ENCODE measurements at regions not wholly inside any gene's neighbourhood (a gene's known extent, or its start where the extent isn't known, plus 50 kb on each side); places are given as distances from the start of the nearest gene placed in this dataset.

- Mint-ChIP-seq H3K27ac (no peak overlapping the region), H3K36me3 (no peaks in the 10 kb centered on the region), H3K9me3 (peaks cover 1 to 8% (median 4%) of the 10 kb centered on the region in 3 donors), H3K27me3 (no peaks in the 10 kb centered on the region), H3K4me3 (no peak overlapping the region), H3K4me1 (no peaks in the 10 kb centered on the region)
These were observed 277.0 kb downstream of the CDH2 start for GRCh38 chr18:27899893-27900292.

DNA sequence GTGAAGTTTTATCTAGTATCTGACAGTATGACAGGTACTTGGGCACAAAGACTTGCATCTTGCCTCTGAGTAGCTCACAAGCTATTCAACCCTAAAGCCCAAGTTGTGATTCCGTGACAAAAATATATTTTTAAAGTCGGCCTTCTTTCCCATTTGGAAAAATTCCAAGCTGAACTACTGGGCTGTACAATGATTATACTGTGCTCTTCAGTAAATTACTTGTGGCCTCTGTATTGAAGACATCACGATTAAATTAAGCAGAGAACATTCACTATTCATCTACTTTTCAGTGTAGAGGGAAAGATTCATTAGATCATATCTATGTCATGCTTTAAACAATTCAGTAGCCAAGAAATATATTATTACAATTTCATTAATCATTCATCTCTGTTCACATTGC is 282.2 kb downstream of the CDH2 start:
- Mint-ChIP-seq H3K9me3 (peaks cover 0 to 9% (median 4%) of the 10 kb centered on the region in 3 donors), H3K4me1 (no peaks in the 10 kb centered on the region), H3K27ac (no peak overlapping the region), H3K27me3 (no peaks in the 10 kb centered on the region), H3K4me3 (no peak overlapping the region), H3K36me3 (no peaks in the 10 kb centered on the region)

DNA sequence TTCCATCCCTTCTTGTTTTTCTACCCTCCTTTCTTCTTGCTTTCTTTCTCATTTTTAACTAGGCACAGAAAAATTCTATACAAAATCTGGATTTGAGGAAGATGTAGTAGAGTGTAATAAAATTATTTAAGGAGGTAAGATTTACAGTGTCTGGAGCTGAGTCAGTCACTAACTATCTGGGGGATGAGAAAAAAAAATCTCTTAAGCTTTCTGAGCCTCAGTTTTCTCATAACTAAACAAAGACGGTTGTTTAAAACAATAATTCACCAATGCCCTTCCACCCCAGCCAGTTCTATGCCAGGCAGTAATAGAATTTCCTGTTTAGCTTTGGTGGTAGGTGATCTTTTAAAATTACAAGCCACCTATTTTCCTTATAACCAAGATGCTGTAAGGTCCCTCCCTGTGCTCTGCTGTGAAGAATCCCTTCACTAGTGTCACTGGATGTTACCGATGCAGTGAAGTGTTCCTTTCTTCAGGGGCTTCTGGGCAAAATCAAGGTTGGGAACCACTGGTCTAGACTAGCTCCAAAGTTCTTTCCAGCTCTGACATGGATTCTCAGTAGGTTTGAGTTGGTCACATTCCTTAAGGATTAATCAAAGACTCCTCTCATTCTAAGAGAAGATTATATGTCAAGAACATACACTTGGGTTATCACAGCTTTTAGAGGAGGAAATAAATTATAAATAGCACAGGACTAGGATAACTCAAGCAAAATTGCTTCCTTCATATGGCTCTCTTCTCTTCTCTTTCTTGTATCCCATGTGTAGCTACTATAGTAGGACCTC is 289.0 kb downstream of the CDH2 start:
- no peak overlapping the region for H3K4me3 Mint-ChIP-seq
- H3K36me3 Mint-ChIP-seq, result no peaks in the 10 kb centered on the region
- no peaks in the 10 kb centered on the region for H3K27me3 Mint-ChIP-seq
- H3K27ac Mint-ChIP-seq, result no peak overlapping the region
- peaks cover 0 to 8% (median 3%) of the 10 kb centered on the region in 3 donors for H3K9me3 Mint-ChIP-seq
- H3K4me1 Mint-ChIP-seq, result no peaks in the 10 kb centered on the region

GRCh38 chr18:27887287-27887686 is 289.6 kb downstream of the CDH2 start:
- Mint-ChIP-seq H3K27me3 (no peaks in the 10 kb centered on the region), H3K27ac (no peak overlapping the region)

DNA sequence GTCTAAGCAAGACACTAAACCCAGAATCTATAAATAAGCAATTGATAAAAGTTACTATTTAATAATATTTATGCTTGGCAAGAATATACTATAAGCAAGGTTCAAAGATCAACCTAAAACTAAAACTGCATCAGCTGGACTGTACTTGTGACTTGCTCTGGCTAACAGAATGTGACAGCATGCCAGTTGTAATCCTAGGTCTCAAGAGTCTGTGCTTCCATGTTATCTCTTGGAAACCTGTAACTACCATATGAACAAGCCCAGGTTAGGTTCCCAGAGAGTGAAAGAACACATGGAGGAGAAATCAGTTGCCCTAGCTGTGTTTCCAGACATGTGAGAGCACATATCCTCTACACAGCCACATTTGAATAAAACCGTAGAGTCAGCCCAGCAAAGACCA is 297.4 kb downstream of the CDH2 start:
- H3K9me3 Mint-ChIP-seq, result peaks cover 2 to 10% (median 3%) of the 10 kb centered on the region in 3 donors
- no peak overlapping the region for H3K27ac Mint-ChIP-seq
- H3K27me3 Mint-ChIP-seq, result no peaks in the 10 kb centered on the region
- no peaks in the 10 kb centered on the region for H3K4me1 Mint-ChIP-seq
- H3K4me3 Mint-ChIP-seq, result no peak overlapping the region
- H3K36me3 Mint-ChIP-seq, result no peaks in the 10 kb centered on the region

More at GRCh38 chr18:27887287-27887686, 289.6 kb downstream of the CDH2 start:
- Mint-ChIP-seq H3K4me1 (no peaks in the 10 kb centered on the region), H3K36me3 (no peaks in the 10 kb centered on the region), H3K4me3 (no peak overlapping the region), H3K9me3 (peaks cover 0 to 8% (median 3%) of the 10 kb centered on the region in 3 donors)

DNA sequence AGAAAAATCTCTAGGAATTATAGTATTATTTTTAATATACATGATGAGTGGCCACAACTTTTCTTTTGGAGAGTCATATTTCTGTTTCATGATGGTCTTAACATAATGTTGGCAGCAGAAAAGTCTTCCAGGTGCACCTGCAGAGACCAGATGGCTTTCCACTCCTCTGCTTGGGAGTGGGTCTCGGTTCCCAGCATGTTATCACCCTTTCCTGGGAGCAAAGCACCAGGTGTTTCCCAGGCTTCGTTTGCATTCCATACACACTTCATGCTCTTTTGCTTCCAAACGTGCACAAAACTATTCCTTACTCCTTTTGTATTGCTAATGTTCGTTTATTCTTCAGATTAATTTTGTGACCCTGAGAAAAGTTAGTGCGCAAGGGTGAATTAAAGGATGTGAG is 305.2 kb downstream of the CDH2 start:
- H3K27ac Mint-ChIP-seq, result no peak overlapping the region

GRCh38 chr18:27869735-27870134 is 307.2 kb downstream of the CDH2 start:
- Mint-ChIP-seq H3K9me3 (peaks cover 0 to 9% (median 4%) of the 10 kb centered on the region in 3 donors), H3K27me3 (no peaks in the 10 kb centered on the region), H3K36me3 (no peaks in the 10 kb centered on the region), H3K4me1 (no peaks in the 10 kb centered on the region), H3K4me3 (no peak overlapping the region), H3K27ac (no peak overlapping the region)

More for the DNA sequence above, 305.2 kb downstream of the CDH2 start:
- Mint-ChIP-seq H3K27me3 (no peaks in the 10 kb centered on the region), H3K4me3 (no peak overlapping the region), H3K9me3 (peaks cover 0 to 10% (median 2%) of the 10 kb centered on the region in 3 donors), H3K4me1 (no peaks in the 10 kb centered on the region), H3K36me3 (no peaks in the 10 kb centered on the region)

DNA sequence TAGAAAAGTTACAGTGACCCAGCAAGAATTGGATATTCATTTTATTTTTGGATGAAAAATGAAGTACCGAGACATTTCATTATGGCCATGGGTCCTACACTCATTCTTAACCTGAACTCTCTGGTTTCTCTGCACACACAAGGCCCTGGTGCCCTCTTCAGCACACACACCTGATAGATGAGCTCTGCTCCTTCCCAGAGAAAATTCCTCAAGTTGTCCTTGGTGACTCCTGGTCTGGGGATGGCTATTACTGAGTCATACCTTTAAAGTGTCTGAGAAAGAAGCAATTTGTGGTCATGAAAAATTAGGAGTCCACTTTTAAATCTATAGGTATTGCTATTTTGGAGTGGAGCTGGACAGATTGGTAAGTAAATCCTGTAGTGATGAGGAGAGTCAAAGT is 311.5 kb downstream of the CDH2 start:
- Mint-ChIP-seq H3K9me3 (peaks cover 0 to 4% (median 0%) of the 10 kb centered on the region in 3 donors), H3K36me3 (no peaks in the 10 kb centered on the region), H3K4me1 (no peaks in the 10 kb centered on the region), H3K27me3 (no peaks in the 10 kb centered on the region), H3K4me3 (no peak overlapping the region), H3K27ac (no peak overlapping the region)

DNA sequence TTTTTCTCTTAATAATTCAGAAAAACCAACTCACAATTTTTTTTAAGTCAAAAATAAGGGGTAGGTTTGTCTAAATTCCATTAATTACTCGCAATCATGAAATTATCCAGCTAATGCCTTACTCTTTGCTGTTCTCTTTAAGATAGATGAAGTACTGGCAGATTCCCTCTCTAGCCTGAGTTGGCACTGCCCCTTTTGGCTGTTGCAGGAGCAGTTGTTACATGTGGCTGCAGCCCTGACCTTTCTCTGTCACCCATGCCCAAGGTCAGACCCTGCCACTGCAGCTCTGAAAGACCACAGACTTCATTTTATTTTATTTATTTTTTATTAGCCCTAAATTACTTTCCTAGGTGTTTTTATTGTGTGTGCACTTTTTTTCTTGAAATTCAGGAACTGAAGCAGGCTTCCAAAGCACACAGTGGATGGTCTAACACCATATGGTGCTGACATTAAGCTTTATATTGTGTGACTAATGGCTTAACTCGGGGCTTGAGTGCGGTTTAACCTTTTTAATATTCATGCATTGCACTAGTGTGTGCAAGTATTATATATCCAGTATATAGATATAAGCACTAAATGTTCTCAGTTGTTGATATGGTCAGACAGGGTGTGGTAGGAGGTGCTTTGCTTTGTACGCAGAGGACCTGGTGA is 313.0 kb downstream of the CDH2 start:
- no peaks in the 10 kb centered on the region for H3K27me3 Mint-ChIP-seq
- H3K36me3 Mint-ChIP-seq, result no peaks in the 10 kb centered on the region

GRCh38 chr18:27862041-27862682 is 314.8 kb downstream of the CDH2 start:
- Mint-ChIP-seq H3K27ac (no peak overlapping the region), H3K4me1 (no peaks in the 10 kb centered on the region), H3K36me3 (no peaks in the 10 kb centered on the region), H3K9me3 (peaks cover 0 to 4% (median 0%) of the 10 kb centered on the region in 3 donors), H3K4me3 (no peak overlapping the region), H3K27me3 (no peaks in the 10 kb centered on the region)

More for the DNA sequence above, 313.0 kb downstream of the CDH2 start:
- Mint-ChIP-seq H3K4me3 (no peak overlapping the region), H3K4me1 (no peaks in the 10 kb centered on the region), H3K27ac (no peak overlapping the region), H3K9me3 (peaks cover 0 to 4% (median 0%) of the 10 kb centered on the region in 3 donors)

- Mint-ChIP-seq H3K36me3 (no peaks in the 10 kb centered on the region), H3K4me1 (no peaks in the 10 kb centered on the region), H3K9me3 (peaks cover 0 to 4% (median 0%) of the 10 kb centered on the region in 3 donors), H3K27ac (no peak overlapping the region), H3K4me3 (no peak overlapping the region), H3K27me3 (no peaks in the 10 kb centered on the region)
These were observed 315.4 kb downstream of the CDH2 start for GRCh38 chr18:27861539-27861938.

DNA sequence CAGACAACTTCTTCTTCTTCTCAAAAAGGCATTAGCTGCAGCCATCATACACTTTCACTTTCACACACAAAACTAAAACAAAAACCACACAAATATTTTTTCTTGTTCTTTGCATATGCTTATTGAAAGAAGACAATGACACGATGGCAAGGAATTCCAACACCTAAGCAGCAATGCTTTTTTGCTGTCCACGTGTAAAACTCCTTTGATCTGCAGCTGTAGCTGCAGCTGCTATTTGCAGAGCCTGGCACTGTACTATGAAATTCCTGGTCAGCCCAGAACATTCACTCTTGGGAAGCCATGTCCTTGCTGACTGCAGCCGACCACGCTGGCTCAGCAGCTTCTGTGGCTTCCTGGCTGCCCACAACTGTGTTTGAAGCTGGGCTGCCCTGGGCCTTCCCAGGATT is 316.2 kb downstream of the CDH2 start:
- Mint-ChIP-seq H3K9me3 (peaks cover 0 to 4% (median 0%) of the 10 kb centered on the region in 3 donors), H3K27ac (no peak overlapping the region), H3K4me3 (no peak overlapping the region), H3K4me1 (no peaks in the 10 kb centered on the region), H3K36me3 (no peaks in the 10 kb centered on the region), H3K27me3 (no peaks in the 10 kb centered on the region)

DNA sequence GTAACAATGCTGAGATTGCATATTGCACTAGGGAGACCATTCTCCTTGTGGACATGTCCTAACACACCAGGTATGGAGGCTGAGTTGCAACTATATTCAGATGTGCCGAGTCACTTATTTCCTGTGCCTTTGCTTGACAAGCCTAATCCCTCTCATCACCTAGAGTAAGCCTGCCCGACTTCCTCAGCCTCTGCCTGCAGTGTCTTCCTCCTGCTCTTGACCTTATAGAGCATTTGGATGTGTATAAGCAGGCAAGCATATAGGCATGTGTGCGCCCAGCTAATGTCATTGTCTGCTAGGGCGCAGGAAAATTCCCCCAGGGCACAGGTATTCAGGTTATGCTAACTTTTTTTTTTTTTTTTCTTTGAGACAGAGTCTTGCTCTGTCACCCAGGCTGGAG is 316.9 kb downstream of the CDH2 start:
- Mint-ChIP-seq H3K36me3 (no peaks in the 10 kb centered on the region), H3K4me3 (no peak overlapping the region), H3K27me3 (no peaks in the 10 kb centered on the region), H3K27ac (no peak overlapping the region), H3K9me3 (peaks cover 0 to 1% (median 0%) of the 10 kb centered on the region in 3 donors), H3K4me1 (no peaks in the 10 kb centered on the region)

DNA sequence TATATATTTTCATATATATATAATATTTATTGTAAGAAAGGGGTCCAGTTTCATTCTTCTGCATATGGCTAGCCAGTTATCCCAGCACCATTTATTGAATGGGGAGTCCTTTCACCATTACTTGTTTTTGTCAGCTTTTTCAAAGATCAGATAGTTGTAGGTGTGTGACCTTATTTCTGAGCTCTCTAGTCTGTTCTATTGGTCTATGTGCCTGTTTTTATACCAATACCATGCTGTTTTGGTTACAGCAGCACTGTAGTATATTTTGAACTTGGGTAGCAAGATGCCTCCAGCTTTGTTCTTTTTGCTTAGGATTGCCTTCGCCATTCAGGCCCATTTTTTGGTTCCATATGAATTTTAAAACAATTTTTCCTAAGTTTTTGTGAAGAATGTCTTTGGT is 320.1 kb downstream of the CDH2 start:
- Mint-ChIP-seq H3K4me3 (no peak overlapping the region), H3K9me3 (peaks cover 0 to 4% (median 2%) of the 10 kb centered on the region in 3 donors), H3K27ac (no peak overlapping the region), H3K36me3 (no peaks in the 10 kb centered on the region), H3K27me3 (no peaks in the 10 kb centered on the region), H3K4me1 (no peaks in the 10 kb centered on the region)

- Mint-ChIP-seq H3K36me3 (no peaks in the 10 kb centered on the region), H3K27me3 (no peaks in the 10 kb centered on the region), H3K9me3 (peaks cover 2 to 4% (median 4%) of the 10 kb centered on the region in 3 donors), H3K4me1 (no peaks in the 10 kb centered on the region), H3K27ac (no peak overlapping the region), H3K4me3 (no peak overlapping the region)
These were observed 321.4 kb downstream of the CDH2 start for GRCh38 chr18:27855486-27855885.

Measured in IgD-negative memory B cell (primary cell).